ENCODE measurements at regions not wholly inside any gene's neighbourhood (a gene's known extent, or its start where the extent isn't known, plus 50 kb on each side); places are given as distances from the start of the nearest gene placed in this dataset.

- Mint-ChIP-seq H3K36me3 (ENCODE audit: low read depth) (peaks cover 18% of the 10 kb centered on the region), H3K27ac (peak overlapping the region; percentile 96), H3K4me1 (ENCODE audit: low read depth) (peaks cover 78% of the 10 kb centered on the region), H3K4me3 (no peak overlapping the region), H3K9me3 (no peaks in the 10 kb centered on the region), H3K27me3 (ENCODE audit: insufficient read depth) (no peaks in the 10 kb centered on the region; the same call in 1 of the 2 replicates)
- no peak for TF ChIP-seq CTCF (IDR thresholded peaks at IDR 0.05)
- DNase-seq: peak; percentile 65
Observed at GRCh38 chr13:106155411-106155810, 380.1 kb downstream of the EFNB2 start.

- Mint-ChIP-seq H3K27me3 (ENCODE audit: insufficient read depth) (no peaks in the 10 kb centered on the region; the same call in 1 of the 2 replicates), H3K27ac (no peak overlapping the region)
Observed at GRCh38 chr13:106153876-106154275, 381.6 kb downstream of the EFNB2 start.

GRCh38 chr13:106153041-106153440 lies 382.4 kb downstream of the EFNB2 start:
- no peak overlapping the region for H3K27ac Mint-ChIP-seq
- peaks cover 87% of the 10 kb centered on the region for H3K4me1 Mint-ChIP-seq (ENCODE audit: low read depth)
- H3K4me3 Mint-ChIP-seq: no peak overlapping the region; the same call in 1 of the 2 replicates
- H3K27me3 Mint-ChIP-seq (ENCODE audit: insufficient read depth): no peaks in the 10 kb centered on the region; the same call in 1 of the 2 replicates
- TF ChIP-seq CTCF (IDR thresholded peaks at IDR 0.05): no peak
- H3K9me3 Mint-ChIP-seq: no peaks in the 10 kb centered on the region
- H3K36me3 Mint-ChIP-seq (ENCODE audit: low read depth): peaks cover 18% of the 10 kb centered on the region
- no peak for DNase-seq

More at GRCh38 chr13:106153876-106154275, 381.6 kb downstream of the EFNB2 start:
- peaks cover 90% of the 10 kb centered on the region for H3K4me1 Mint-ChIP-seq (ENCODE audit: low read depth)
- peaks cover 18% of the 10 kb centered on the region for H3K36me3 Mint-ChIP-seq (ENCODE audit: low read depth)
- TF ChIP-seq CTCF (IDR thresholded peaks at IDR 0.05): no peak
- no peak for DNase-seq
- no peak overlapping the region for H3K4me3 Mint-ChIP-seq
- no peaks in the 10 kb centered on the region for H3K9me3 Mint-ChIP-seq

GRCh38 chr13:106152047-106152446 lies 383.4 kb downstream of the EFNB2 start:
- Mint-ChIP-seq H3K36me3 (ENCODE audit: low read depth) (peaks cover 18% of the 10 kb centered on the region), H3K4me3 (0 out of 2 replicates have a peak overlapping the region, but pooled peaks have one; percentile 77), H3K27ac (peak overlapping the region; percentile 96), H3K27me3 (ENCODE audit: insufficient read depth) (no peaks in the 10 kb centered on the region; the same call in 1 of the 2 replicates), H3K4me1 (ENCODE audit: low read depth) (peaks cover 77% of the 10 kb centered on the region), H3K9me3 (no peaks in the 10 kb centered on the region)
- TF ChIP-seq CTCF (IDR thresholded peaks at IDR 0.05): no peak
- DNase-seq: no peak

- DNase-seq: peak; percentile 95
- Mint-ChIP-seq H3K4me1 (ENCODE audit: low read depth) (peaks cover 68% of the 10 kb centered on the region), H3K36me3 (ENCODE audit: low read depth) (peaks cover 21% of the 10 kb centered on the region), H3K27ac (peak overlapping the region; percentile 96), H3K9me3 (no peaks in the 10 kb centered on the region), H3K27me3 (ENCODE audit: insufficient read depth) (no peaks in the 10 kb centered on the region; the same call in 1 of the 2 replicates), H3K4me3 (peak overlapping the region; percentile 77)
- TF ChIP-seq CTCF (IDR thresholded peaks at IDR 0.05): no peak
Observed at GRCh38 chr13:106151056-106151699, 384.3 kb downstream of the EFNB2 start.
